HG02884 (cell line): ENCODE measurements at regions not wholly inside any gene's neighbourhood (a gene's known extent, or its start where the extent isn't known, plus 50 kb on each side); places are given as distances from the start of the nearest gene placed in this dataset.

ENCODE experiments used
- ATAC-seq: cut with Tn5 transposase; IDR thresholded peaks from one replicate; pipeline ENCODE4 v1.9.1; 2021; ENCODE audit warnings: mild to moderate bottlenecking, moderate library complexity; ENCODE audit not compliant: unreplicated experiment

GRCh38 chr4:74638689-74639088 is 155.6 kb downstream of the BTC start:
- ATAC-seq, result no peak

GRCh38 chr4:74640111-74640903 is 154.0 kb downstream of the BTC start:
- ATAC-seq, result no peak

- no peak for ATAC-seq
Measured at GRCh38 chr4:74642006-74642405, 152.3 kb downstream of the BTC start.

- ATAC-seq, result no peak
Measured at GRCh38 chr4:74649193-74649592, 145.1 kb downstream of the BTC start.

GRCh38 chr4:74651198-74651597 is 143.1 kb downstream of the BTC start:
- no peak for ATAC-seq

GRCh38 chr4:74653331-74654229 is 140.7 kb downstream of the BTC start:
- no peak for ATAC-seq

- ATAC-seq, result no peak
Measured at GRCh38 chr4:74654230-74654681, 140.1 kb downstream of the BTC start.

GRCh38 chr4:74656596-74656995 is 137.7 kb downstream of the BTC start:
- ATAC-seq, result no peak

- no peak for ATAC-seq
Measured at GRCh38 chr4:74658116-74658515, 136.2 kb downstream of the BTC start.

GRCh38 chr4:74659576-74660411 is 134.5 kb downstream of the BTC start:
- ATAC-seq, result no peak

GRCh38 chr4:74660866-74661265 is 133.5 kb downstream of the BTC start:
- ATAC-seq, result no peak

GRCh38 chr4:74661427-74662201 is 132.7 kb downstream of the BTC start:
- ATAC-seq, result no peak

GRCh38 chr4:74663631-74664030 is 130.7 kb downstream of the BTC start:
- ATAC-seq, result no peak

- no peak for ATAC-seq
Measured at GRCh38 chr4:74665346-74665745, 129.0 kb downstream of the BTC start.

- ATAC-seq, result no peak
Measured at GRCh38 chr4:74665876-74666275, 128.4 kb downstream of the BTC start.

- no peak for ATAC-seq
Measured at GRCh38 chr4:74667438-74667837, 126.9 kb downstream of the BTC start.

GRCh38 chr4:74667944-74668343 is 126.4 kb downstream of the BTC start:
- ATAC-seq, result no peak

- ATAC-seq, result no peak
Measured at GRCh38 chr4:74669702-74670101, 124.6 kb downstream of the BTC start.

- no peak for ATAC-seq
Measured at GRCh38 chr4:74670583-74670982, 123.7 kb downstream of the BTC start.

GRCh38 chr4:74671080-74671698 is 123.1 kb downstream of the BTC start:
- ATAC-seq, result no peak
